ENCODE measurements at regions not wholly inside any gene's neighbourhood (a gene's known extent, or its start where the extent isn't known, plus 50 kb on each side); places are given as distances from the start of the nearest gene placed in this dataset.

- TF ChIP-seq CTCF (IDR thresholded peaks at IDR 0.05; ENCODE audit: low read depth, low read length) = no peak
Observed at GRCh38 chr9:100774326-100774725, 196.4 kb downstream of the CAVIN4 start.

GRCh38 chr9:100774962-100775361 lies 197.1 kb downstream of the CAVIN4 start:
- H3K4me3 ChIP-seq (ENCODE audit: low read depth, low read length) = no peak overlapping the region
- no peak for DNase-seq (ENCODE audit: low read depth, low spot score)
- in situ Hi-C loops (cut with HindIII; ENCODE audit: low sequenced_read_pairs) = no loop called here
- no peak for TF ChIP-seq CTCF (IDR thresholded peaks at IDR 0.05; ENCODE audit: low read depth, low read length)

More at GRCh38 chr9:100774326-100774725, 196.4 kb downstream of the CAVIN4 start:
- in situ Hi-C loops (cut with HindIII; ENCODE audit: low sequenced_read_pairs) = no loop called here
- no peak for DNase-seq (ENCODE audit: low read depth, low spot score)
- no peak overlapping the region for H3K4me3 ChIP-seq (ENCODE audit: low read depth, low read length)

GRCh38 chr9:100775912-100776311 lies 198.0 kb downstream of the CAVIN4 start:
- in situ Hi-C loops (cut with HindIII; ENCODE audit: low sequenced_read_pairs) = no loop called here
- no peak for DNase-seq (ENCODE audit: low read depth, low spot score)
- TF ChIP-seq CTCF (IDR thresholded peaks at IDR 0.05; ENCODE audit: low read depth, low read length) = no peak
- H3K4me3 ChIP-seq (ENCODE audit: low read depth, low read length) = no peak overlapping the region

- no peak for DNase-seq (ENCODE audit: low read depth, low spot score)
- TF ChIP-seq CTCF (IDR thresholded peaks at IDR 0.05; ENCODE audit: low read depth, low read length) = no peak
- in situ Hi-C loops (cut with HindIII; ENCODE audit: low sequenced_read_pairs) = no loop called here
- H3K4me3 ChIP-seq (ENCODE audit: low read depth, low read length) = no peak overlapping the region
Observed at GRCh38 chr9:100784755-100785154, 206.9 kb downstream of the CAVIN4 start.

- no peak overlapping the region for H3K4me3 ChIP-seq (ENCODE audit: low read depth, low read length)
- TF ChIP-seq CTCF (IDR thresholded peaks at IDR 0.05; ENCODE audit: low read depth, low read length) = no peak
- DNase-seq (ENCODE audit: low read depth, low spot score) = no peak
- in situ Hi-C loops (cut with HindIII; ENCODE audit: low sequenced_read_pairs) = no loop called here
Observed at GRCh38 chr9:100785946-100786345, 208.1 kb downstream of the CAVIN4 start.

- H3K4me3 ChIP-seq (ENCODE audit: low read depth, low read length) = no peak overlapping the region
- in situ Hi-C loops (cut with HindIII; ENCODE audit: low sequenced_read_pairs) = no loop called here
- no peak for DNase-seq (ENCODE audit: low read depth, low spot score)
- no peak for TF ChIP-seq CTCF (IDR thresholded peaks at IDR 0.05; ENCODE audit: low read depth, low read length)
Observed at GRCh38 chr9:100794738-100795269, 216.9 kb downstream of the CAVIN4 start.

- in situ Hi-C loops (cut with HindIII; ENCODE audit: low sequenced_read_pairs) = no loop called here
- no peak for TF ChIP-seq CTCF (IDR thresholded peaks at IDR 0.05; ENCODE audit: low read depth, low read length)
- no peak overlapping the region for H3K4me3 ChIP-seq (ENCODE audit: low read depth, low read length)
- DNase-seq (ENCODE audit: low read depth, low spot score) = no peak
Observed at GRCh38 chr9:100803956-100804355, 224.6 kb upstream of the PLPPR1 start.

Measured in astrocyte of the spinal cord (primary cell).